Kidney epithelial cell (primary cell): ENCODE measurements at regions not wholly inside any gene's neighbourhood (a gene's known extent, or its start where the extent isn't known, plus 50 kb on each side); places are given as distances from the start of the nearest gene placed in this dataset.

ENCODE experiments used
- DNase-seq: peaks from one replicate; pipeline ENCODE4 v3.0.0-alpha.2; 2010; ENCODE audit warnings: low read depth
- H3K27me3 ChIP-seq: 2 replicates; pipeline ENCODE4 v1.6.0; 2011; ENCODE audit warnings: low read length; ENCODE audit not compliant: control insufficient read depth, insufficient read depth
- H3K36me3 ChIP-seq: 2 replicates; pipeline ENCODE4 v1.5.1; 2011; ENCODE audit warnings: low read length; ENCODE audit not compliant: control insufficient read depth, insufficient read depth
- H3K4me3 ChIP-seq: 2 replicates; pipeline ENCODE4 v1.5.1; 2011; ENCODE audit warnings: low read depth, mild to moderate bottlenecking, control low read depth, low read length
- TF ChIP-seq, protein P1 (sequence below): IDR thresholded peaks from 2 replicates; pipeline ENCODE4 v1.5.1; 2011; ENCODE audit warnings: mild to moderate bottlenecking, moderate library complexity, low read length, control low read depth, inconsistent platforms; ENCODE audit not compliant: insufficient read depth, poor library complexity, severe bottlenecking

DNA sequence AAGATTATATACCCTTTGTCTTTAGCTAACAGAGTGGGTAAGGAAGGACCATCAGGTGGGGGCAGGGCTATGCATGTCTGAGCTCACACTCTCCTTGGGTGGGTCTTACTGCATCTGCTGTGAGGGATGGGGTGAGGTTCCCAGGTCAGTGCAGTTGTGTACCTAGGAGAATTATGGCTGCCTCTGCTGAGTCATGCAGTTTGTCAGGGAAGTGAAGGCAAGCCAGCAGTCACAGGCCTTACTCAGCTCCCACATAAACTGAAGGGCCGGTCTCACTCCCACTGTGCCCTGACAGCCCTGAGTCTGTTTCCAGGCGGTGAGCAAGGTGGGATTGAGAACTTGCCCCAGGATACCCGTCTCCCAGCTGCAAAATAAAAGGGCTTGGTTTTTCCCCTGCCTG lies 328.6 kb downstream of the MAP2K6 start:
- H3K27me3 ChIP-seq: no peaks in the 10 kb centered on the region
- H3K4me3 ChIP-seq: no peak overlapping the region
- H3K36me3 ChIP-seq: no peaks in the 10 kb centered on the region
- DNase-seq: no peak
- TF ChIP-seq, protein P1, sequence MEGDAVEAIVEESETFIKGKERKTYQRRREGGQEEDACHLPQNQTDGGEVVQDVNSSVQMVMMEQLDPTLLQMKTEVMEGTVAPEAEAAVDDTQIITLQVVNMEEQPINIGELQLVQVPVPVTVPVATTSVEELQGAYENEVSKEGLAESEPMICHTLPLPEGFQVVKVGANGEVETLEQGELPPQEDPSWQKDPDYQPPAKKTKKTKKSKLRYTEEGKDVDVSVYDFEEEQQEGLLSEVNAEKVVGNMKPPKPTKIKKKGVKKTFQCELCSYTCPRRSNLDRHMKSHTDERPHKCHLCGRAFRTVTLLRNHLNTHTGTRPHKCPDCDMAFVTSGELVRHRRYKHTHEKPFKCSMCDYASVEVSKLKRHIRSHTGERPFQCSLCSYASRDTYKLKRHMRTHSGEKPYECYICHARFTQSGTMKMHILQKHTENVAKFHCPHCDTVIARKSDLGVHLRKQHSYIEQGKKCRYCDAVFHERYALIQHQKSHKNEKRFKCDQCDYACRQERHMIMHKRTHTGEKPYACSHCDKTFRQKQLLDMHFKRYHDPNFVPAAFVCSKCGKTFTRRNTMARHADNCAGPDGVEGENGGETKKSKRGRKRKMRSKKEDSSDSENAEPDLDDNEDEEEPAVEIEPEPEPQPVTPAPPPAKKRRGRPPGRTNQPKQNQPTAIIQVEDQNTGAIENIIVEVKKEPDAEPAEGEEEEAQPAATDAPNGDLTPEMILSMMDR: no peak

- DNase-seq: no peak
Observed at GRCh38 chr17:69744512-69745070, 330.1 kb downstream of the MAP2K6 start.

DNA sequence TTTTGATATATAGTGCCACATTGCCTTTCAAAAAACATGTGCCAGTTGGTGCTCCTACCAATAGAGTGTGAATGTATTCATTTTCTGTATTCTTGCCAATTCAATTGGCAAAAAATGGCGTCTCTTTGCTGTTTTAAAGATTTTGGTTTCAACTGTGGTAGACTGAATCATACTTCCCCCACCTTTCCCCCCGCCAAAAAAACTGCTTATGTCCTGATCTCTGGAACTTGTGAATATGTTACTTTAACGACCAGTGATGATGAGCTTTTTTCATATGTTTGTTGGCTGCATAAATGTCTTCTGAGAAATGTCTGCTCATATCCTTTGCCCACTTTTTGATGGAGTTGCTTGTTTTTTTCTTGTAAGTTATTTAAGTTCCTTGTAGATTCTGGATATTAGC lies 325.1 kb upstream of the KCNJ16 start:
- DNase-seq: no peak
- H3K4me3 ChIP-seq: no peak overlapping the region
- no peaks in the 10 kb centered on the region for H3K27me3 ChIP-seq
- TF ChIP-seq, protein P1: no peak
- no peaks in the 10 kb centered on the region for H3K36me3 ChIP-seq

More at GRCh38 chr17:69744512-69745070, 330.1 kb downstream of the MAP2K6 start:
- Histone ChIP-seq H3K36me3 (no peaks in the 10 kb centered on the region), H3K4me3 (no peak overlapping the region), H3K27me3 (no peaks in the 10 kb centered on the region)
- TF ChIP-seq, protein P1: no peak

GRCh38 chr17:69757688-69758430 lies 317.2 kb upstream of the KCNJ16 start:
- TF ChIP-seq, protein P1: no peak
- H3K4me3 ChIP-seq: no peak overlapping the region
- H3K36me3 ChIP-seq: no peaks in the 10 kb centered on the region
- H3K27me3 ChIP-seq: no peaks in the 10 kb centered on the region
- DNase-seq: no peak

DNA sequence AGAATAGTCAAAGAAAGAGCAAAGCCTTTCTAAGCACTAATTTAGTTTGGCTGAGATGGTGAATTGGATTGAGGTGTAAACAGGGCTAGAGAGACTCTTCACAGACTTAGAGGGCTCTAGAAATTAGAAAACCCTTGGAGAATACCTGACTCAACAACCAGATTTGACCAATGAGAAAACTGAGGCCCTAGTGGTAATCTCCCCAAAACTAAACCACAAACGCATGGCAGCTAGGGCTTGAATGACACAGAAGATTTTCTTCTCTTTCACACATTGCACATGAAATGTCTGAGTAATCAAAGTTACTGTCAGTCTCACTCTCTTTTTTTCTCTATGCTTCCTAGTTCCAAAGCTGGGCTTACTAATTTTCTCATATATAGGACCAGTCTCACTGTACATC lies 314.5 kb upstream of the KCNJ16 start:
- no peaks in the 10 kb centered on the region for H3K36me3 ChIP-seq
- H3K4me3 ChIP-seq: no peak overlapping the region
- TF ChIP-seq, protein P1: no peak
- no peak for DNase-seq
- no peaks in the 10 kb centered on the region for H3K27me3 ChIP-seq
